ENCODE measurements at regions not wholly inside any gene's neighbourhood (a gene's known extent, or its start where the extent isn't known, plus 50 kb on each side); places are given as distances from the start of the nearest gene placed in this dataset.

DNA sequence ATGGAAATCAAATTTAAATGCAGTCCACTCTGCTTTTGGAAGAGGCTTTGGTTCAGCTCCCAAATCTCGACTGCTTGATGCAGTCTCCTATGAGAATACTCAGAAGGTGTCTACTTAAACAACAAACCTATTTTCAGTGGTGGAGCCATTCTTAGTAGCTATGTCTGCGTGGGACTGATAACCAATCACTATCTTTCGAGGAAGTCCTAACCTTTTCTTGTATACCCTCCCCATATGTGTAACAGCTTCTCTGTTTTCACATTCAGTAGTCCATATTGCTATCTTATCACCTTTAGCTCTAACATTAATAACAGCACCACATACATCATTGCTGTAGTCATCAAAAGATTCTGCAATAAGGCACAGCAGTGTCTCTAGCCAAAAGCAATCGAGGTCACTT, 333.0 kb upstream of the ATP11B start:
- DNase-seq (ENCODE audit: low spot score): no peak

DNA sequence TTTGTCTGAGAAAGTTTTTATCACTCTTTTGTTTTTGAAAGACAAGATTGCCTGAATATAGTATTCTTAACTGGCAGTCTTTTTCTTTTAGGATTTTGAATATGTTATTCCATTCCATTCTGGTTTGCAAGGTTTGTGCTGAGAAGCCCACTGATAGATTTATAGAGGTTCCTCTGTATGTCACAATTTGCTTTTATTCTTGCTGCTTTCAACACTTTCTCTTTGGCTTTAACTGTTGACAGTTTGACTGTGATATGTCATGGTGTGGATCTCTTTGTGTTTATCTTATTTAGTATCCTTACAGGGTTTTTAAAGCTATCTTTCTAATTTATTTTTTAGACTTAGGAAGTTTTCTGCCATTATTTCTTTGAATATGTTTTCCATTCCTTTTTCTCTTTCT, 331.2 kb upstream of the ATP11B start:
- DNase-seq (ENCODE audit: low spot score): no peak

DNA sequence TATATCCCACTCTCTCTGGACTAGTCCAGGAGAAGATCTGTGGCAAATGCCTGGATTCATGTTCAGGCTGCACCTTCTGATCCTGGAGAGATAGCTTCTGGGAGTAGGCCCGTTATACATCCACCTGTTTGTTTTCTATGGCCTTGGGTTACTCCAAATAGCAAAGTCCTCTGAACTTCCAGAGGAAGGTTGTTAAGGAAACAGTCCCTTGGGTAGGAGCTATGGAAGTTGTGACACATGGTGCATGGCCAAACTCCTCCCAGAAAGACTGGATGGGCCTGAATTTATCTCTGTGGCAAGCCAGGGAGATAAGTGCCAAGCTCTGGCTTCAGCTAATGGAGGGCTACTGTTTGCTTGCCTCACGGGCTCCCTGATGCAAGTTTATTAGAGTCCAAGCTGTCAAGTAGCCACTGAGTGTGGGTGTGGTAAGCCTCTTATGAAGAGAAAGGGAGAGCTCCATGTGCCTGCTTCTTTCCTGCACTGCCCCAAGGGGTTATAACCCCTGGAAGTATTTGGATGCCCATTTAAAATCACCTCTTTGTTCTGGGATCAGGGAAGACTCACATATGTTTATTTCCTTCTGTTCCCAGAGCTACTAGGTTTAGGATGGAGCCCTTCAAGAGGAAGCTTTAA, 328.7 kb upstream of the ATP11B start:
- no peak for DNase-seq (ENCODE audit: low spot score)

DNA sequence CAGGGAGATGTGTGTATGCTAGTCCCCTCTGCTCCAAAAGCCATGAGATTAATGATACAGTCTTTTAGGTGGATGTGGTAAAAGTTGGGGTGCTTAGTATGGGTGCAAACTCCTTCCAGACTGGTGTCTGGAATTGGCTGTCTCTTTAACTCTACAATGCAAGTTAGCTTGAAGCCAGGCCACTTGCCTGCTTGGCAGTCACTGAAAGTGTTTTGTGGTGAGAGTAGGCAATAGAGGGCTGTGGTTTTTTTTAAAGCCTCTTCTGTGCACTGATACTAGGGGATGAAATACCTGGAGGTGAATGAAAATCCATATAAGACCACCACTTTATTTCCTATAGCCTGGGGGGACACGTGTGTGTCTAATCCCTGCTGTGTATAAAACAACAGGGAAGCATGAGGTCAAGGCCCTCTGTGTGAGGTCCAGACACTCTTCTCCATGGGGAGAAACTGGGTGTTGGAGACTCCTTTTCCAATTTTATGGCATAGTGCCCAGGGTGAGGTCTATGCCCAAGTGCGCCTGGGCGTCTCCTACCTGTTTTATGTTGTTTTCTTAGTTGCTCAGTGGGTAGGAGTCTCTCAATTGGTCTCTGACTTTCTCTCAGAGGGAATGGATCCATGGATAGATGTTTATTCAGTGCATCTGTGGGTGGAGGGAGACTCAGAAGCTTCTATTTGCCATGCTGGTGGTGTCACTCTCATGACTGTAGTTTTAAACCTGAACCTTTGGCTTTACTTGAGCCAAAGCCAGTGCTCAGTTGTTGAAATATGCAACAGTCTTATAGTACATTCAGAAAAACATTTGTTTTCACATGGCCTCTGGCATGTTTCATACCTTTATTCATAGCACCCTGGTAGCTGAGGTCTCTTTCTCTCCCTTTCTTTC, 327.8 kb upstream of the ATP11B start:
- no peak for DNase-seq (ENCODE audit: low spot score)

DNA sequence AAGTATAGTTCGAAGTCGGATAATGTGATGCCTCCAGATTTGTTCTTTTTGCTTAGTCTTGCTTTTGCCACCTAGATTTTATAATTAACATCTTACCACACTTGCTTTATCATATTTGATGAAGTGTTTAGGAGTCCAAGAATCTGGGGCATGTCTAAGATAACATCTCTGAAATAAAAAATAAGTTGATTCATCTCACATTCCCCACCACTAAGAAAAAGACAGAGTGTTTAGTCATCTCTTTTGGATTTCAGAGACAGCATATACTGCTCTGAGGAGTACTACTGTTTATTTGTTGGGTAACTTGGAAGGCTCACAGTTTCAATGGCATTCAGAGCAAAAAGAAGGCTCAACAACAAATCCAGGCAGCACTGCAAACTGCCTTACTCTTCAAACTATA, 324.2 kb upstream of the ATP11B start:
- DNase-seq (ENCODE audit: low spot score): no peak

DNA sequence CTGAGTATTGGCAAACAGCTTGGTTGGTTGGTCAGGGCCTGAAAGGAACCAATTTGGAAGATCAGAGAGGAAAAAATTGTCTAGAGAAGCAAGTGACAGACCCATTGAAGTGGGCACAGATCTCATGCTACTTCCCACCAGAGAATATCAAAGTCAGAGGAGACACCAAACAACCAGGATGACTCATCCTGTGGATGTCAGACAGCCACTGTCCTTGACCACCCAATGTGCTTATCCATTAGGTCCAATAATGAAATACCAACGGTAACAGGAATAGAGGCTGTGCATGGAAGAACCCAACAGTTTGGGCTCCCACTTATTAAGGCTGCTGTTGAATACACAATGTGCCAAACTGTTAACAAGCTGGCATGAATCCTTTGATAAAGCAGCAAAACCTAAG, 323.1 kb upstream of the ATP11B start:
- DNase-seq (ENCODE audit: low spot score): no peak

DNA sequence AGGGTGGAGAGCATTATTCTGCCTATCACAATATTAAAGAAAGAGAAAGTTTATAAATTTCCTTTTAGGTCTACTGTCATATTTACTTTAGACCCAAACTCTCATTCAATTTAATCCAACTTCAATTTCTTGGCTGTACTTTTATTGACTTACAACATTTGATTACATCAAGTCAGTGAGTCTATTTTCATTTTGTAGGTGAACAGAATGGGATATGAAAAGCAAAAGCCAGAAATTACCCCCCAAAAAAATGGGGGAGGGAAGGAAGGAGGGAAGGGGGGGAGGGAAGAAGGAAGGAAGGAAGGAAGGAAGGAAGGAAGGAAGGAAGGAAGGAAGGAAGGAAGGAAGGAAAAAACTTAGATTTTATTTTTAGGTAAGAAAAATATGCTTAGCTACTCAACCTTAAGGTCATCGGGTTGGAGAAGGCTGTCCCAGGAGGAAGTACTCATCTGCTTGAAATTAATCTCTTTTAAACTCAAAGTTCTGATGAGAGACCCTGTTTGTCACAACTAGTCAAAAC, 320.1 kb upstream of the ATP11B start:
- no peak for DNase-seq (ENCODE audit: low spot score)

DNA sequence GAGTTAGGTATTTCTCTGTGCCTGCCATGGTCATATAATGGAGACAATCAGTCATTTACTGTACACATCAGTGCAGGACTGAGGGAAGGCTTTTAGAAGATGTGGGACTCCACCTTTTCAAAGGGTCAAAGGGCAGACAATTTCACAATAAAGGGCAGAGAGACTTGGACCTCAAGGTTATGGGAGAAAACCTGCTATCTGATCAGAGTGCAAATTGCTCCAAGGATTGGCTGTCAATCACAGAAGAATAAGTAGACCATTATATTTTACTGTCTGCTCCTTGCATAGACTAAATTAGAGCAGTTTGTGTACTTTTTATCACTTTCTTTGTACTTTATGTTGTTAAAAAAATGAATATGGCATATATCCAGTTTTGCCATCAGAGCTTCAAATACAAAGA, 314.9 kb upstream of the ATP11B start:
- no peak for DNase-seq (ENCODE audit: low spot score)

DNA sequence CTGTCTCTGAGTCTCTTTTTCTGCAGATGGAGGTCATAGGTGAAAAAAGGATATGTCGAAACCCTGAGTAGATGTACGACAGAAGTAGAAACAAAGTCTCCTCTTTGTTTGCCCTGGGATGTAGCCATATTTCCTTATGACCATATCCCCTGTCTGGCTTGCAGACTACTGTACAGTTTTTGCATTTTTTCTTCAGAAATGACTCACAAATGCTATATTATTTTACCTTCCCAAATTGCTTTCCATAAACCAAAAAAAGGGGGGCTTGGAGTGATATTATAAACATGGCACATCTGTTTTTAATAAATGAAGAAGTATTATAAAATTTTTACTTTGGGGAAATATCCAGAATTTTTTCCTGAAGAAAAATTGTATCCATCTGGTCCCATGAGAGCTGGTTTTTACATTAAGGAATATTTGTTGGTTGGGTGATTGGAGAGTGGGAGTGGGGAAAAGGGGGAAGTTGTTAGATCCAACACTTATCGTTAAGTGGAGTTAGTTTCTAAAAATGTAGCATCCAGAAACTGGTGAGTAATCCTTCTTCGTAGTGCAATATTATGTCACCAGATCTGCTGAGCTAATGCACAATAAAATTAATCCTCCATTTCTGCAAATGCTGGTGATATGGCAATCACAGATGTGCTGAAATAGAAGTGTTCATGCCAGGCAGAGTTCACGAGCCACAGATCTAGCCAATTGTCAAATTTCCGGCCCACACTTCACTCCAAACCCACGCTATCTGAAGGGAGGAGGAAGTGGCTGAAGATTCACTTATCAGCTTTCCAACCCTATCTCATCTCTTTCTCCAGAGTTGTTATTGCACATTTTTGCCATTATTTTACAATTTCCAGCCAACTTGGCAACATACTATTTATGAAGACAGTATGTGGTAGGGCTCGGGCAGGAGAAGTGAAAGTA, 313.6 kb upstream of the ATP11B start:
- DNase-seq (ENCODE audit: low spot score): no peak

DNA sequence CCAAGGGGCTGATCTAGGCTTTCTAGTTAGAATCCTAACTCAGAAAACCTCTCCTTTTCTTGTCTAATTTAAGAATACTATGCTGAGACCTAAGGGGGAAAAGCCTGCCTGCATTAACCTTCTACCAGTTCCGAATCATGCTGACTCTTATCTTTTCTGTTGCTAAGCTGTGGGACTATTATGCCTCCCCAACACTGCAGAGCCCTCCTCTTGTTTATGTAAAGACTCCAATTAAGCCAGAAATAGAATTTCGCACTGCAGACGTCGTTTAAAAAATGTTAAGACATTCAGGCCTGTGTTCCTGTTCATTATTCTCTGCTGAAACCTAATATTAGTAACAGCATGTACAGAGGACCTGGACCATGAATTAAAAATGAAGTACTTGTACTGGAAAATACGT, 310.6 kb upstream of the ATP11B start:
- DNase-seq (ENCODE audit: low spot score): no peak

DNA sequence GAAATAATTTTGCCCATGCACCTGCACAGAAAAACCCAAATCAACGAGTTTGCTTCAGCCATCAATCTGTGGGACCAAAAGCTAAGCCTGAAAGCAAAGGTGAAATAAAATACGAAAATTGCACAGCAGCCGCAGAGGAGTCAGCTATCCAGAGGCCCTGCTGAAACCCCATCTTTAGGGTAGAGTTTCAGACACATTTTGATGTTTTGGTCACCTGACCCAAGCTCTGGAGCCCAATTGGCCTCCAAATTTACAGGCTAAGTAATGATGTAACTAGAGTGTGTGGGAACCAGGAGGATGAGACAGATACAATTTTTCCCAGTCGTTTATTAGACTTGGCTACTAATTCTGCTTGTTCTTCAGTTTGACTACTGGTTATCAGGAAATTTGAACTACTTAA, 308.6 kb upstream of the ATP11B start:
- no peak for DNase-seq (ENCODE audit: low spot score)

DNA sequence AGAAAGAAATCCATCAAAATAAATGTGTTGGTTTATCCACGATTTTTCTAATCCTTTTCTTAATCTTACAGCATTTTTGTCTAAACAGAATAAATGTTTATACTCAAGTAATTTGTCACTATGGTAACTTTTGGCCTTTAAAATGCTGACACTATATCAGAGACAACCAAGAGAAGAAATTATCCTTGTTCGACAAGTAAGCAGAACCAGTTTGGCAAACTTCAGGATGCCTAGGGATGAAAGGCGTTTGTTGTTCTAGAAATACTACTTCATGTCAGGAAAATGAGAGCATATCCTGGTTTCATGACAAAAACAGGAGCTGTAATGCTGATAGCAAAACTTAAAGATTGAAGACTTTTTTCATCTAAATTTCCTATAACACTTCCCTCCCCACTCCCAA, 308.0 kb upstream of the ATP11B start:
- no peak for DNase-seq (ENCODE audit: low spot score)

DNA sequence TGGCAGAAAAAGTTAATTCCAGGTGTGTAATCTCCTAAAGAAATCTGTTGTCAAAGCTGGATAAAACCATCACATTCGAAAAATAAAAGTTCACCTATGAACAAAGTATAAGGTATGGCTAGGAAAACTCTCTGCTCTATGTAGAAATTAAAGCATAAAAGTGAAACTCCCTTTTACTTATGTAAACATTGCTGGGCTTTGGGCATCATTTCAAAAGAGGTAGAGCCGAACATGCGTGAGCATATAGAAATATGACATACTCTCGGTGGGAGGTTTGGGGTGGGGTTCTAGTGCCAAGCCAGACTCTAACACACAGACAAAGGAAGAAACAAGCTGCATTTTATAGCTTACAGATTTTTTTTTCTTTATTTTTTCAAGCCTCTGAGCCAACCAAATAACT, 306.8 kb upstream of the ATP11B start:
- no peak for DNase-seq (ENCODE audit: low spot score)

DNA sequence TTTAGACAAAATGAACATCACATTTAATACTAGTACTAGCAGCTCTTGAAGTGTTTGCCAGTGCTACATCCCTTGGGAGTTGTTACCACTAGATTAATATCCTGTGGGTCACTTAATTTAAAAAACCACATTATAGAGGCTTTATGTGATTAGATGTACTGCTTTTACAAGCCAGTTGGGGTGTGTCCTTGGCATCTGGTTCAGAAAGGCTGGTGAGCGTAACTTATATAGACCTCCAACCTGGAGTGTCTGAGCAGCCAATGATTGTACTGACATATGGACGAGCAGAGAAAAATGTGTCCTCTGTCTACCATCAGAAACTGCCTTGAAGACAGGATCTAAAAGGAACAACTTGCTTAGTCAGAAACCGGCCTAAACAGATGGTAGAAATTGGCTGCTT, 306.2 kb upstream of the ATP11B start:
- no peak for DNase-seq (ENCODE audit: low spot score)

DNA sequence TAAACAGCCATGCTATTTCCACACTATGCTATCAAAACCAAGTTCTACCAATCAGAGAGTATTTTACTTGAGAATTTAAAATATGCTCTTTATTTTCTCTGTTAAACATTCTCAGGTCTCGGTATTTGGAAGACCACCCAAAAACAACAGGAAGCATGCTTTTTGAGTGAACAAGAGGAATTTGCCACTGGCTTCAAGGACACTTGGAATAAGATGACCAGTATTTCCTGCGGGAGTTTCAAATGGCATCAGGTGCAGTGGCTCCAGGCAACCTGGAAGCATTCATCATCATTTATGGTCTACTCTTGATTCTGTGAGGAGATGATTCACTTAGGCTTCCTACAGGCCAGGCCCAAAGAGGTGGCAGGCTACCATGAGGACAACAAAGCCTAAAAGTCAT, 305.7 kb upstream of the ATP11B start:
- DNase-seq (ENCODE audit: low spot score): no peak

DNA sequence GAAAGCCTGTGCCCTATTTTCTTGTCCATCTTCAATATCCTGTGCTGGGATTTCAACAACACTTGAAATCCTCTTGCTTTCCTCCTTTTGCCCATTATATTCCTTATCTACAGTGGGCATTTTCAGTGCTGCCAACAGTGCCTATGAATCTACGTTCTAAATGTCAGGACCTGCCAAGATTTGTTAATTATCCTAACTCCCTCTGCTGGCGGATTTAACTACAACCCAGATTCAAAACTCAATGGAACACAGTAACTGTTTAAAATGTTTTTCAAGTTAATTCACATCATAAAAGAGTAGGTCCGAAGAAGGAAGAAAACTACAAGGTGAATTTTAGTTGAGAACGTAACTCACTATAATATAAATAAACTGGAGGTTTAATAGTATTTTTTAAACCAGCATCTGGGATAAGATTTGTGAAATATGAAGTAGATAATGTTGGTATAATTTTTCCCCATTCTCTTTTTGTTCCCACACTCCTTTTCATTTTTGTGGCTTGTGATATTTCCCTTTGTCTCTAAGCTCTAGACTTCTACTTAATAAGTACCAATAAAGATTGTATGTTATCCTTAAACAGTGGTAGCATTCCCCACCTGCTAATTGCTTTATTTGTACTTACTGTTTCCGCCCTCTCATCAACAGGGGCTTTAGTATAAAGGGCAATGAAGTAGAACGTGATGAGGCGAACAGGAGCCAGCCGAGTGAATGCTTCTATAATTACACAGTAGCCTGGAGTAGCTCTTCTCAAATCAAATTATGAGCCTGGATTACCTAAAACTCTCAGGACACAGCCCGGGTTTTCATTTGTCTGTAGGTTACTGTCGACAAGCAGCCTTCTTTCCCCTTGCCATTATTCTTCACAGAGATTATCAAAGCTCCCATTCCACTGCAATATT, 302.5 kb upstream of the ATP11B start:
- no peak for DNase-seq (ENCODE audit: low spot score)

DNA sequence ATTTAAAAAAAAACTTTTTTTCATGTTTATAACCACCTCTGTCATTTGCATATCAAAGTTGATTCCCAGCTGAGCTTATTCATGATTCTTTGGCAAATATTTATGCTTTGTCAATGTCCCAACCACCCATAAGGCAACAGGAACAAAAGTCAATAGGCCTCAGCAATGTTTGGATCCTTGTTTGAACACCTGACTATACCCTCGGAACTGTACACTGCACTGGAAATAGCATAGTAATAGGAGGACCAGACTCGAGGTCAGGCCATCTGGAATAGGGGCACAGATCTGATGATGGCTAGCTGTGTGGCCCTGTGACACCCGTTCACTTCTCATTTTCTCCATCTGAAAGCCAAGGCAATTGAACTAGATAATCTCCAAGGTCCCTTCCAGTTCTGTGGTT, 301.7 kb upstream of the ATP11B start:
- DNase-seq (ENCODE audit: low spot score): no peak

DNA sequence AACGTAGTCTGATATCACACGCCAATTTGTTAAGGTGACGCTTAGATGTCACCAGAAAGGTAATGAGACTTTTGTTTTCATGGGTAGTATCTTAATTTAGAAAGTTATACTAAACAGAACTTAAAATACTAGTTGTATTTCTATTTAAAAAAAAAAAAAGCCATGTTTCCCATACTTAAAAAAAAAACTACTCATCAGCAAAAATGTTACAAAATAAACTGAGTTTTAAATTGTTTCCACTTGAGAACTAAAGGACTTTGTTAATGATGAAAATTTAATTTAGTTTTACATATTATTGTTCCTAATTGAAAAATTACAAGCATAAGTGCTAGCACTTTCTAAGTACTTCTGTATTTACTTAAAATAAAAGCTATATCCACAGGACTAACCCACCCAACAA, 300.8 kb upstream of the ATP11B start:
- no peak for DNase-seq (ENCODE audit: low spot score)

DNA sequence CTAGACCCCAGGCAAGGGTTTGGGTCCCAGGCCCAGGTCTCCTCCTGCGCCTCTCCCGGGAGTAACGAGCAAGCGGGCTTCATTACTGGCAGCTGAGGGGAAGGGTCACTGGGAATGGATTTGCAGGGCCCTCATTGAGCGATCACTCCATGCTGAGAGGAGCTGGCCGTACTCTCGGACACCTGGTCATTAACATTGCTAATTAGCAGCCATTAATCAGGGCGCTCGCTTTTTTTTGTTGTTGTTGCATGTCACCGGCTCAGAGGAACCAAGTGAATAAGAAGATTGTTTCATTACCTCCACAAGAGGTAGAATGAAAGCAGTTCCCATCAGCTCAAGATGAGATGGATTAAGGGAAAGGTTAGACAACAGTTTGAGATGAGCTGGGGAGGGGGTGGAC, 293.0 kb upstream of the ATP11B start:
- no peak for DNase-seq (ENCODE audit: low spot score)

DNA sequence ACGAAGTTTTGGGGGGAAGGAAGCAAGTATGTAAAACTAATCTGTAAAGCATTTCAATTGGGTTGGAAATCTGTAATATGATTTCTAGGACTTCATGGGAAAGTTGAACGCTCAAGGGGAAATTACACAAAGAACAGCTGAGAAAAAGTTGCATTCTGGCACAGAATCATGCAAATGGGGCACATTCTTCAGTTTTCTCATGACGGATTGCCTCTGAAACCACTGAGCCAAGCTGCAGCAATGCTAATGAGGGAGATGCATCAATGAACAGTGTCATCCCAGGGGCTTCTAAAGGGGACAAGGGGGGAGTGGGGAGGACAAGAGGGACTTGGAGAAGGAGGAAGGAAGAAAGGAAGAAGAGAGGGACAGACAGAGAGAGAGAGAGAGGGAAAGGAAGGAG, 291.4 kb upstream of the ATP11B start:
- no peak for DNase-seq (ENCODE audit: low spot score)

DNA sequence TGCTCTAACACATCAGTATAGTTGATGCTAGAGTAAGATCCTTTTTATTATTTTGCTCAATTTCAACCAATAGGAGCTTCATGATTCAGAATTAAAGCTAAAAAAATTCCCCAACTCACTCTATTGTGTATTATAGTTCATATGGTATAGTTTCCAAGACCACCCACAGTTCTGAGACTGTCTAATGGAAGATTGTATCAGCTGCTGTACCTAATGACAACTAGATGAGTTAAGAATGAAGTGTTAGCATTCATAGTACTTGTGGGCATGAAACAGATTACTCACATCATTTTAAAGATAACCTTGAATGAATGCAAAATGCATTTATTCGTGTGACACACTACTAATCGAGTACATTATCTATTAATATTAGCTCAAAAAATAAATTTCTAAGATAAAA, 289.9 kb upstream of the ATP11B start:
- no peak for DNase-seq (ENCODE audit: low spot score)

Measured in hepatic stellate cell (primary cell).